RPMI8226 (cell line): ENCODE measurements at regions not wholly inside any gene's neighbourhood (a gene's known extent, or its start where the extent isn't known, plus 50 kb on each side); places are given as distances from the start of the nearest gene placed in this dataset.

Source experiments
- DNase-seq: peaks from one replicate; pipeline ENCODE4 v3.0.0-alpha.2; 2015

- no peak for DNase-seq
These were observed 60.3 kb upstream of the IQSEC1 start for GRCh38 chr3:13133471-13133981.

GRCh38 chr3:13132731-13133410 is 59.6 kb upstream of the IQSEC1 start:
- DNase-seq: no peak

- no peak for DNase-seq
These were observed 59.1 kb upstream of the IQSEC1 start for GRCh38 chr3:13132281-13132680.

GRCh38 chr3:13130464-13131193 is 57.4 kb upstream of the IQSEC1 start:
- DNase-seq: no peak

- no peak for DNase-seq
These were observed 52.1 kb upstream of the IQSEC1 start for GRCh38 chr3:13125092-13126015.

- DNase-seq: no peak
These were observed 51.4 kb upstream of the IQSEC1 start for GRCh38 chr3:13124631-13125030.

- no peak for DNase-seq
These were observed 50.5 kb upstream of the IQSEC1 start for GRCh38 chr3:13123765-13124164.

GRCh38 chr3:13123013-13123654 is 49.9 kb upstream of the IQSEC1 start:
- no peak for DNase-seq
